Breast epithelium (tissue), 3 donors: ENCODE measurements at regions not wholly inside any gene's neighbourhood (a gene's known extent, or its start where the extent isn't known, plus 50 kb on each side); places are given as distances from the start of the nearest gene placed in this dataset.

ENCODE experiments used
- POLR2A ChIP-seq: fragments of 450-650 bp; IDR thresholded peaks from one replicate; pipeline ENCODE4 v1.6.1; 2016; ENCODE audit warnings: antibody characterized with exemption, mild to moderate bottlenecking, moderate library complexity
- POLR2AphosphoS5 ChIP-seq, 3 donors: sonication (generic); formaldehyde crosslinking; IDR thresholded peaks; one replicate each; pipeline ENCODE4 v1.6.1; 2017; ENCODE audit warnings: antibody characterized with exemption in 3 of 3
- TF ChIP-seq, protein P1 (sequence below), 3 donors: fragments of 450-650 bp; IDR thresholded peaks; one replicate each; pipeline ENCODE4 v1.5.1; 2016 to 2017; ENCODE audit warnings: antibody characterized with exemption in 3 of 3, mild to moderate bottlenecking in 3 of 3, moderate library complexity in 3 of 3

DNA sequence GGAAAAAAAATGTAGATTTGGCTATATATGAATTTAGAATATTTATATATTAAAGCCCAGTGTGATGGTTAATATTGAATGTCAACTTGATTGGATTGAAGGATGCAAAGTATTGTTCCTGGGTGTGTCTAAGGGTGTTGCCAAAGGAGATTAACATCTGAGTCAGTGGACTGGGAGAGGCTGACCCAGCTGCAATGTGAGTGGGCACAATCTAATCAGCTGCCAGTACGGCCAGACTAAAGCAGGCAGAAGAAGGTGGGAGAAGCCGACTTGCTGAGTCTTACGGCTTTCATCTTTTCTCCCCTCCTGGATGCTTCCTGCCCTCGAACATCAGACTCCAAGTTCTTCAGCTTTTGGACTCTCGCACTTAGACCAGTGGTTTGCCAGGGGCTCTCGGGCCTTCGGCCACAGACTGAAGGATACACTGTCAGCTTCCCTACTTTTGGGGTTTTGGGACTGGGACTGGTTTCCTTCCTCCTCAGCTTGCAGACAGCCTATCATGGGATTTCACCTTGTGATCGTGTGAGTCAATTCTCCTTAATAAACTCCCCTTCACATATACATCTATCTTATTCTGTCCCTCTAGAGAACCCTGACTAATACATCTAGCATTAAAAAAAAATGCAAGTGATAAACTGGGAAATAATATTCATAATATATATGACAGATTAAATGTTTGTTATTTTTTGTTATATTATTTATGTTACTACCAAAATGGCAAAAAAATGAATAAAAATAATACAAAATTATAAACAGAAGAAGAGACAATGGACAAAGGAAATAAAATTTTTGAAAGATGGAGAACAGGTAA, 122.4 kb downstream of the DLEU7 start:
- TF ChIP-seq, protein P1, sequence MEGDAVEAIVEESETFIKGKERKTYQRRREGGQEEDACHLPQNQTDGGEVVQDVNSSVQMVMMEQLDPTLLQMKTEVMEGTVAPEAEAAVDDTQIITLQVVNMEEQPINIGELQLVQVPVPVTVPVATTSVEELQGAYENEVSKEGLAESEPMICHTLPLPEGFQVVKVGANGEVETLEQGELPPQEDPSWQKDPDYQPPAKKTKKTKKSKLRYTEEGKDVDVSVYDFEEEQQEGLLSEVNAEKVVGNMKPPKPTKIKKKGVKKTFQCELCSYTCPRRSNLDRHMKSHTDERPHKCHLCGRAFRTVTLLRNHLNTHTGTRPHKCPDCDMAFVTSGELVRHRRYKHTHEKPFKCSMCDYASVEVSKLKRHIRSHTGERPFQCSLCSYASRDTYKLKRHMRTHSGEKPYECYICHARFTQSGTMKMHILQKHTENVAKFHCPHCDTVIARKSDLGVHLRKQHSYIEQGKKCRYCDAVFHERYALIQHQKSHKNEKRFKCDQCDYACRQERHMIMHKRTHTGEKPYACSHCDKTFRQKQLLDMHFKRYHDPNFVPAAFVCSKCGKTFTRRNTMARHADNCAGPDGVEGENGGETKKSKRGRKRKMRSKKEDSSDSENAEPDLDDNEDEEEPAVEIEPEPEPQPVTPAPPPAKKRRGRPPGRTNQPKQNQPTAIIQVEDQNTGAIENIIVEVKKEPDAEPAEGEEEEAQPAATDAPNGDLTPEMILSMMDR (IDR thresholded peaks at IDR 0.05) = no peak
- TF ChIP-seq POLR2AphosphoS5 (IDR thresholded peaks at IDR 0.05) (no peak), POLR2A (no peak)
